ENCODE measurements at regions not wholly inside any gene's neighbourhood (a gene's known extent, or its start where the extent isn't known, plus 50 kb on each side); places are given as distances from the start of the nearest gene placed in this dataset.

- H3K14ac ChIP-seq (replicated peaks; ENCODE audit: low read depth, low read length), result no peak overlapping the region
- POLR2A ChIA-PET (ENCODE audit: unreplicated experiment), result no interaction called here
Observed at GRCh38 chr10:2950546-2950945, 116.8 kb upstream of the PFKP start.

More at GRCh38 chr10:2950546-2950945, 116.8 kb upstream of the PFKP start:
- Histone ChIP-seq H3K27me3 (ENCODE audit: control insufficient read depth, insufficient read depth, low read length) (peaks cover 6% of the 10 kb centered on the region), H3K4ac (ENCODE audit: low read depth, low read length) (no peak overlapping the region), H4K5ac (ENCODE audit: low read depth, low read length) (no peak overlapping the region), H3K79me1 (ENCODE audit: low read depth in 1 of 2, low read length in 2 of 2) (no peaks in the 10 kb centered on the region), H4K8ac (ENCODE audit: low read depth in 2 of 2, low read length in 2 of 2) (no peak overlapping the region), H3K4me3 (ENCODE audit: insufficient read depth, low read depth, low read length) (no peak overlapping the region), H3K18ac (ENCODE audit: low read depth, low read length) (no peak overlapping the region), H2BK120ac (ENCODE audit: low read depth, low read length) (no peak overlapping the region), H4K20me1 (ENCODE audit: insufficient read depth, low read length) (no peaks in the 10 kb centered on the region), H2AFZ (replicated peaks; ENCODE audit: low read length, poor library complexity) (no peak overlapping the region), H3K23ac (ENCODE audit: low read depth, low read length) (no peak overlapping the region), H3K56ac (ENCODE audit: extremely low read depth, insufficient read depth, low read length) (no peak overlapping the region), H2BK15ac (ENCODE audit: low read depth, low read length) (no peak overlapping the region), H2AK9ac (replicated peaks; ENCODE audit: low read depth, low read length, poor library complexity) (no peak overlapping the region), H3K36me3 (ENCODE audit: control insufficient read depth, insufficient read depth, low read length) (no peaks in the 10 kb centered on the region), H3K9me1 (ENCODE audit: insufficient read depth, low read length) (no peaks in the 10 kb centered on the region), H3K27ac (ENCODE audit: insufficient read depth, low read length) (no peak overlapping the region), H3K4me1 (ENCODE audit: control insufficient read depth, insufficient read depth, low read length) (no peaks in the 10 kb centered on the region), H3K9ac (ENCODE audit: low read depth, low read length) (no peak overlapping the region), H3K4me2 (ENCODE audit: low read depth, low read length) (no peak overlapping the region), H2BK20ac (ENCODE audit: low read depth, low read length) (no peak overlapping the region), H3K9me3 (ENCODE audit: control insufficient read depth, insufficient read depth, low read length) (no peaks in the 10 kb centered on the region), H2AK5ac (ENCODE audit: low read depth, low read length) (no peak overlapping the region), H4K91ac (ENCODE audit: insufficient read depth, low read depth, low read length) (no peak overlapping the region), H2BK5ac (ENCODE audit: low read depth, low read length, poor library complexity, severe bottlenecking) (no peak overlapping the region)
- DNase-seq, result no peak
- dilution Hi-C loops (cut with HindIII; ENCODE audit: low sequenced_read_pairs, unreplicated experiment), result no loop called here
- in situ Hi-C loops (cut with MboI; ENCODE audit: low sequenced_read_pairs), result no loop called here
- no TSS peak for BruUV-seq (replicated peaks)
- TF ChIP-seq POLR2A (IDR thresholded peaks at IDR 0.05; ENCODE audit: low read depth, low read length) (no peak), USF2 (IDR thresholded peaks at IDR 0.05; ENCODE audit: low read depth, low read length) (no peak), CTCF (conservative IDR thresholded peaks at IDR 0.05; ENCODE audit: low read depth, low read length) (no peak), RFX5 (IDR thresholded peaks at IDR 0.05; ENCODE audit: low read depth, low read length) (no peak), MXI1 (IDR thresholded peaks at IDR 0.05; ENCODE audit: borderline replicate concordance, low read depth, low read length) (no peak), ELK1 (IDR thresholded peaks at IDR 0.05; ENCODE audit: borderline replicate concordance, low read depth, low read length) (no peak), MAZ (IDR thresholded peaks at IDR 0.05; ENCODE audit: borderline replicate concordance, low read depth, low read length) (no peak)
- no peak for ATAC-seq (ENCODE audit: low read depth)
- CTCF ChIA-PET, result no interaction called here
- intact Hi-C loops (cut with micrococcal nuclease), result no loop called here
- WGBS, 2 experiments (ENCODE audit: extremely low coverage in 2 of 2, insufficient read length in 1 of 2), result 83% methylated on average over 1 of the region's 5 CpGs; no CpG with 5 or more reads in 1 of the 2 experiments
